Ovary (tissue), 7 donors: ENCODE measurements at regions not wholly inside any gene's neighbourhood (a gene's known extent, or its start where the extent isn't known, plus 50 kb on each side); places are given as distances from the start of the nearest gene placed in this dataset.

Source experiments
- DNase-seq, 5 donors: peaks; one replicate each; pipeline ENCODE4 v3.0.0-alpha.2; 2019 to 2020
- H3K27ac ChIP-seq, 2 donors: fragments of 200-600 bp; one replicate each; pipeline versions ENCODE4 v1.5.1 to v1.8.0; 2019 to 2022
- H3K27me3 ChIP-seq: fragments of 200-600 bp; one replicate; pipeline ENCODE4 v1.8.0; 2022
- H3K36me3 ChIP-seq: fragments of 200-600 bp; sonication (generic); one replicate; pipeline ENCODE4 v1.5.1; 2019
- H3K4me1 ChIP-seq: one replicate; pipeline ENCODE4 v1.8.1; 2013; ENCODE audit warnings: mild to moderate bottlenecking, moderate library complexity; ENCODE audit not compliant: insufficient read depth
- H3K4me3 ChIP-seq: fragments of 200-600 bp; sonication (generic); one replicate; pipeline ENCODE4 v1.5.1; 2017
- H3K9me3 ChIP-seq, 2 donors: fragments of 200-600 bp in 1 of 2; sonication (generic) in 1 of 2; one replicate each; pipeline versions ENCODE4 v1.5.1 to v1.8.1; 2013 to 2019; ENCODE audit warnings: mild to moderate bottlenecking in 1 of 2, moderate library complexity in 1 of 2
- EP300 ChIP-seq: sonication (generic); formaldehyde crosslinking; IDR thresholded peaks from one replicate; pipeline ENCODE4 v1.6.1; 2017; ENCODE audit warnings: antibody characterized with exemption
- POLR2A ChIP-seq: fragments of 450-650 bp; IDR thresholded peaks from one replicate; pipeline ENCODE4 v1.6.1; 2017; ENCODE audit warnings: antibody characterized with exemption, mild to moderate bottlenecking, moderate library complexity
- WGBS, 3 donors: extraction: QIAGEN DNeasy Blood & Tissue Kit in 1 of 3; methylation state at CpG; one replicate each; pipeline versions ENCODE4 v1.1.5 to v1.1.7; 2013 to 2017; 5-methylcytosine and 5-hydroxymethylcytosine counted together
- intact Hi-C, 4 donors: fragments of 100-400 bp; cut with DNase I; formaldehyde crosslinking; loops; one replicate each; pipeline versions ENCODE4 v1.11.0 to v1.15.1; 2022 to 2023
- TF ChIP-seq, protein P1 (sequence below), 3 donors: fragments of 450-650 bp in 2 of 3; fragments of 200-600 bp in 1 of 3; IDR thresholded peaks; one replicate each; pipeline versions ENCODE4 v1.5.1 to v1.8.0; 2016 to 2022; ENCODE audit warnings: antibody characterized with exemption in 3 of 3, mild to moderate bottlenecking in 1 of 3
- donor health status: DM: no; HTN: no; CAD: no; lungs with moderate emphysema.
- donor health status: DM: no; HTN: no; CAD: no.
- donor health status: Bipolar disorder and iron deficiency.
- donor health status: DM: no; HTN: no; CAD: no.
- donor health status: DM: yes; HTN: yes; CAD: no.

GRCh38 chr1:188386161-188386560 lies 1557.4 kb downstream of the PLA2G4A start:
- H3K36me3 ChIP-seq: no peaks in the 10 kb centered on the region
- no peak overlapping the region for H3K4me3 ChIP-seq
- TF ChIP-seq, protein P1, sequence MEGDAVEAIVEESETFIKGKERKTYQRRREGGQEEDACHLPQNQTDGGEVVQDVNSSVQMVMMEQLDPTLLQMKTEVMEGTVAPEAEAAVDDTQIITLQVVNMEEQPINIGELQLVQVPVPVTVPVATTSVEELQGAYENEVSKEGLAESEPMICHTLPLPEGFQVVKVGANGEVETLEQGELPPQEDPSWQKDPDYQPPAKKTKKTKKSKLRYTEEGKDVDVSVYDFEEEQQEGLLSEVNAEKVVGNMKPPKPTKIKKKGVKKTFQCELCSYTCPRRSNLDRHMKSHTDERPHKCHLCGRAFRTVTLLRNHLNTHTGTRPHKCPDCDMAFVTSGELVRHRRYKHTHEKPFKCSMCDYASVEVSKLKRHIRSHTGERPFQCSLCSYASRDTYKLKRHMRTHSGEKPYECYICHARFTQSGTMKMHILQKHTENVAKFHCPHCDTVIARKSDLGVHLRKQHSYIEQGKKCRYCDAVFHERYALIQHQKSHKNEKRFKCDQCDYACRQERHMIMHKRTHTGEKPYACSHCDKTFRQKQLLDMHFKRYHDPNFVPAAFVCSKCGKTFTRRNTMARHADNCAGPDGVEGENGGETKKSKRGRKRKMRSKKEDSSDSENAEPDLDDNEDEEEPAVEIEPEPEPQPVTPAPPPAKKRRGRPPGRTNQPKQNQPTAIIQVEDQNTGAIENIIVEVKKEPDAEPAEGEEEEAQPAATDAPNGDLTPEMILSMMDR (IDR thresholded peaks at IDR 0.05): no peak
- no peak for TF ChIP-seq EP300
- no peak for TF ChIP-seq POLR2A
- DNase-seq: no peak
- no peak overlapping the region for H3K27ac ChIP-seq
- 59 to 60% (median 59%) methylated on average over 5 of the region's 5 CpGs for WGBS, 3 donors
- no peaks in the 10 kb centered on the region for H3K4me1 ChIP-seq
- H3K9me3 ChIP-seq: no peaks in the 10 kb centered on the region
- intact Hi-C loops: no loop called here
- H3K27me3 ChIP-seq: no peaks in the 10 kb centered on the region

DNA sequence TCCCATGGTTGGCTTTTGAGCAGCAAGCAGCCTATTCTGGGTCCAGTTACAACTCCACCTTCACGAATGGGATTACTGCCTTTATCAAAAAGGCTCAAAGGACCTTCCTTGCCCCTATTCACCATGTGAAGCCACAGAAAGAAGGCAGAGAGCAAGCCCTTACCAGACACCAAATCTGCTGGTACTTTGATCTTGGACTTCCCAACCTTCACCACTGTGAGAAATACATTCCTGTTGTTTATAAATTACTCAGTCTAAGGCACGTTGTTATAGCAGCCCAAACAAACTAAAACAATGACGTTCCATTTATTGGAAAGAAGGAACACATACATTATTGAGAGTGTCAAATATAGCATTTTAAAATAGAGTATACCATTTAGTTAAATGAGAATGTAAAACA lies 1557.9 kb downstream of the PLA2G4A start:
- no peak for TF ChIP-seq EP300
- TF ChIP-seq POLR2A: no peak
- TF ChIP-seq, protein P1 (IDR thresholded peaks at IDR 0.05): no peak
- intact Hi-C loops: no loop called here
- no peak overlapping the region for H3K4me3 ChIP-seq
- H3K9me3 ChIP-seq: no peaks in the 10 kb centered on the region
- H3K4me1 ChIP-seq: no peaks in the 10 kb centered on the region
- no peak for DNase-seq
- no peaks in the 10 kb centered on the region for H3K27me3 ChIP-seq
- no peaks in the 10 kb centered on the region for H3K36me3 ChIP-seq
- H3K27ac ChIP-seq: no peak overlapping the region
- 70 to 74% (median 73%) methylated on average over 3 of the region's 3 CpGs for WGBS, 3 donors

DNA sequence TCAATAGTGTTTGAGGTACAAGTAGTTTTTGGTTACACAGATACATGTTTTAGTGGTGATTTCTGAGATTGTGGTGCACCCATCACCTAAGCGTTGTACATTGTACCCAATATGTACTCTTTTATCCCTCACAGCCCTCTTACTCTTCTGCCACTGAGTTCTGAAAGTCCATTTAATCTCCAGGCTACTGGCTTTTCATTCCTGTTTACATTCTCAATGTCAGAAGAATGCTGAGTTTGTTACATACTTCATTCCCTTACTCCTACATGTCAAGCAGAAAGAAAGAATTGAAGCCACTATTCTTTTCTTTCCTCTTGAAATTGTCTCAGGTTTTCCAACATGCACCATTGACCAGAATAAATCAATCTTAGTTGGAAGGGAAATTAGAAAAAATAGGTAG lies 1565.9 kb downstream of the PLA2G4A start:
- WGBS, 3 donors: 84 to 92% (median 91%) methylated on average over 1 of the region's 1 CpG
- Histone ChIP-seq H3K4me3 (no peak overlapping the region), H3K9me3 (no peaks in the 10 kb centered on the region), H3K36me3 (no peaks in the 10 kb centered on the region), H3K27ac (no peak overlapping the region), H3K4me1 (no peaks in the 10 kb centered on the region), H3K27me3 (no peaks in the 10 kb centered on the region)
- no peak for DNase-seq
- TF ChIP-seq EP300 (no peak), POLR2A (no peak)
- TF ChIP-seq, protein P1 (IDR thresholded peaks at IDR 0.05): no peak
- intact Hi-C loops: no loop called here

GRCh38 chr1:188397521-188397920 lies 1568.8 kb downstream of the PLA2G4A start:
- 90 to 93% (median 92%) methylated on average over 2 of the region's 2 CpGs for WGBS, 3 donors
- Histone ChIP-seq H3K27me3 (no peaks in the 10 kb centered on the region), H3K9me3 (no peaks in the 10 kb centered on the region), H3K4me3 (no peak overlapping the region), H3K4me1 (no peaks in the 10 kb centered on the region), H3K27ac (no peak overlapping the region), H3K36me3 (no peaks in the 10 kb centered on the region)
- intact Hi-C loops: no loop called here
- DNase-seq: no peak
- no peak for TF ChIP-seq POLR2A
- TF ChIP-seq, protein P1 (IDR thresholded peaks at IDR 0.05): no peak
- TF ChIP-seq EP300: no peak

- WGBS, 3 donors: 64 to 72% (median 65%) methylated on average over 3 of the region's 3 CpGs
- DNase-seq: no peak
Measured at GRCh38 chr1:188402986-188403385, 1574.2 kb downstream of the PLA2G4A start.

More at GRCh38 chr1:188402986-188403385, 1574.2 kb downstream of the PLA2G4A start:
- intact Hi-C loops: no loop called here
- no peaks in the 10 kb centered on the region for H3K9me3 ChIP-seq
- no peaks in the 10 kb centered on the region for H3K36me3 ChIP-seq
- no peaks in the 10 kb centered on the region for H3K4me1 ChIP-seq
- no peak overlapping the region for H3K27ac ChIP-seq
- no peak overlapping the region for H3K4me3 ChIP-seq
- TF ChIP-seq, protein P1 (IDR thresholded peaks at IDR 0.05): no peak
- TF ChIP-seq EP300: no peak
- TF ChIP-seq POLR2A: no peak
- H3K27me3 ChIP-seq: no peaks in the 10 kb centered on the region
